Midbrain (tissue), 1 donor: ENCODE measurements at regions not wholly inside any gene's neighbourhood (a gene's known extent, or its start where the extent isn't known, plus 50 kb on each side); places are given as distances from the start of the nearest gene placed in this dataset.

Experiments
- DNase-seq: peaks from one replicate; lab custom pipeline; 2025; lab: John Stamatoyannopoulos, UW

GRCh38 chr3:117304681-117305080 is 595.1 kb downstream of the TUSC7 start:
- no peak for DNase-seq

- DNase-seq: no peak
Measured at GRCh38 chr3:117305681-117306080, 596.1 kb downstream of the TUSC7 start.

GRCh38 chr3:117306299-117306698 is 596.7 kb downstream of the TUSC7 start:
- DNase-seq: no peak

- DNase-seq: no peak
Measured at GRCh38 chr3:117308353-117308752, 598.8 kb downstream of the TUSC7 start.

GRCh38 chr3:117308756-117309155 is 599.2 kb downstream of the TUSC7 start:
- DNase-seq: no peak

- no peak for DNase-seq
Measured at GRCh38 chr3:117310536-117310935, 601.0 kb downstream of the TUSC7 start.

- no peak for DNase-seq
Measured at GRCh38 chr3:117314441-117315150, 605.0 kb downstream of the TUSC7 start.

GRCh38 chr3:117322866-117323265 is 613.3 kb downstream of the TUSC7 start:
- DNase-seq: no peak

GRCh38 chr3:117346901-117347300 is 637.3 kb downstream of the TUSC7 start:
- DNase-seq: no peak

- DNase-seq: no peak
Measured at GRCh38 chr3:117348884-117349283, 639.3 kb downstream of the TUSC7 start.

GRCh38 chr3:117349566-117349965 is 640.0 kb downstream of the TUSC7 start:
- DNase-seq: no peak

- DNase-seq: peak; percentile 31
Measured at GRCh38 chr3:117350371-117350770, 640.8 kb downstream of the TUSC7 start.

- DNase-seq: peak; percentile 42
Measured at GRCh38 chr3:117355566-117355965, 646.0 kb downstream of the TUSC7 start.

- DNase-seq: no peak
Measured at GRCh38 chr3:117356091-117356705, 646.6 kb downstream of the TUSC7 start.

- no peak for DNase-seq
Measured at GRCh38 chr3:117358717-117359314, 649.2 kb downstream of the TUSC7 start.

GRCh38 chr3:117366574-117366973 is 657.0 kb downstream of the TUSC7 start:
- no peak for DNase-seq

- no peak for DNase-seq
Measured at GRCh38 chr3:117367861-117368260, 658.3 kb downstream of the TUSC7 start.

GRCh38 chr3:117380631-117381030 is 671.1 kb downstream of the TUSC7 start:
- DNase-seq: no peak

- no peak for DNase-seq
Measured at GRCh38 chr3:117393119-117393518, 683.5 kb downstream of the TUSC7 start.

- DNase-seq: peak; percentile 89
Measured at GRCh38 chr3:117398141-117398899, 688.7 kb downstream of the TUSC7 start.

- DNase-seq: peak; percentile 65
Measured at GRCh38 chr3:117399311-117400078, 689.9 kb downstream of the TUSC7 start.

- no peak for DNase-seq
Measured at GRCh38 chr3:117400303-117400702, 690.7 kb downstream of the TUSC7 start.
